Fibroblast of lung (primary cell): ENCODE measurements at regions not wholly inside any gene's neighbourhood (a gene's known extent, or its start where the extent isn't known, plus 50 kb on each side); places are given as distances from the start of the nearest gene placed in this dataset.

Experiments used
- CTCF ChIP-seq, 2 donors: IDR thresholded peaks in 1 of 2; conservative IDR thresholded peaks in 1 of 2; 1 replicate in 1 of 2; 2 replicates in 1 of 2; pipeline ENCODE4 v1.5.1; 2011 to 2012; ENCODE audit warnings: low read length in 2 of 2, control low read depth in 1 of 2, inconsistent platforms in 1 of 2, low read depth in 1 of 2, mild to moderate bottlenecking in 1 of 2
- EZH2 ChIP-seq: IDR thresholded peaks from 2 replicates; pipeline ENCODE4 v1.5.1; 2012; ENCODE audit warnings: low read length, control low read depth, mild to moderate bottlenecking; ENCODE audit errors: missing control alignments

DNA sequence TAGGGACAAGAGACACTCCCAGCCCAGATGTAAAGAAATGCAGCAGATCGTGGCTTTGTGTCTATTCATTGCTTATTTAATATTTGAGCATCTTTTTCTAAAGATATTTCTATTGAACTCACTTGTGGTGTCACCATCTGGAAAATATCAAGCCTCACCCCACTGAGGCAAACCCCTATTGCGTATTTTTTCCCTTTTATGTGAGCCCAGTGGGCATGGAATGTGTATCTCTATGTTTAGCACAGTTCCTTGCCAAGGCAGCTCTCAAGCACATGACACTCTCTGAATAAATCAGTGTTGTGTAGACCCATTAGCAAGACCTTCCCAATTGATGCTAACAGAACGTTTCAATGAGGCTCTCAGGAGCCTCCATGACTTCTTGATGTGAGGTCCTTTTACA, 81.6 kb downstream of the TMEM174 start:
- no peak for TF ChIP-seq CTCF (conservative IDR thresholded peaks at IDR 0.05 in 1 of 2, IDR thresholded peaks at IDR 0.05 in 1 of 2; ENCODE audit: low read depth in 1 of 2, low read length in 2 of 2)
- TF ChIP-seq EZH2, result no peak
